Stimulated activated CD4-positive, alpha-beta T cell treated with anti-CD3 and anti-CD28 coated beads, TNF-alpha, amount 100 ng/mL, for 48 hours (primary cell): ENCODE measurements at regions not wholly inside any gene's neighbourhood (a gene's known extent, or its start where the extent isn't known, plus 50 kb on each side); places are given as distances from the start of the nearest gene placed in this dataset.
"Not testable (repeated sequence)": the region's sequence is repeated elsewhere in the genome, so short reads cannot be mapped to it uniquely, and the experiment has no call there.

Experiments used
- DNase-seq, 3 donors: peaks; one replicate each; pipeline ENCODE4 v3.0.0-alpha.2; 2020; ENCODE audit warnings: low read depth in 3 of 3

- no peak for DNase-seq
These were observed 247.4 kb downstream of the ACTR3B start for GRCh38 chr7:153006911-153007310.

GRCh38 chr7:153010416-153010815, 250.9 kb downstream of the ACTR3B start:
- DNase-seq = no peak

- no peak for DNase-seq
These were observed 252.7 kb downstream of the ACTR3B start for GRCh38 chr7:153012203-153012602.

DNA sequence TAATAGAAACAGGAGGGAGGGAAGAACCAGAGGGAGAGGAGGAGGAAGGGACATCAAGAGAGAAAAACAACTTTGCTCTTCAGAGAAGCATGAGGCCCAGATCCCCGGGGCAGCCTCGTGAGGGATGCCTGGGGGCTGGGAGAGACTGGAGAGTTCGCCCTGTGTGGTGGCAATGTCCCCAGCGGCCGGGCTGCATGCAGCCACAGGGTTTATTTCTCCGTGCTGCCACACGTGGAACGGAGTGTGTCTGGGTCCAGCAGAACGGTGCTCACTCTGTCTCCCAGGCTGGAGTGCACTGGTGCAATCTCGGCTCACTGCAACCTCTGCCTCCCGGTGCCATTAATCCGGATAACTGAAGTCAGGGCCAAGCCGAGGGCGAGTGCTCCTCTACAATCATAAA, 257.7 kb downstream of the ACTR3B start:
- no peak for DNase-seq

GRCh38 chr7:153021542-153021941, 262.0 kb downstream of the ACTR3B start:
- DNase-seq = no peak

DNA sequence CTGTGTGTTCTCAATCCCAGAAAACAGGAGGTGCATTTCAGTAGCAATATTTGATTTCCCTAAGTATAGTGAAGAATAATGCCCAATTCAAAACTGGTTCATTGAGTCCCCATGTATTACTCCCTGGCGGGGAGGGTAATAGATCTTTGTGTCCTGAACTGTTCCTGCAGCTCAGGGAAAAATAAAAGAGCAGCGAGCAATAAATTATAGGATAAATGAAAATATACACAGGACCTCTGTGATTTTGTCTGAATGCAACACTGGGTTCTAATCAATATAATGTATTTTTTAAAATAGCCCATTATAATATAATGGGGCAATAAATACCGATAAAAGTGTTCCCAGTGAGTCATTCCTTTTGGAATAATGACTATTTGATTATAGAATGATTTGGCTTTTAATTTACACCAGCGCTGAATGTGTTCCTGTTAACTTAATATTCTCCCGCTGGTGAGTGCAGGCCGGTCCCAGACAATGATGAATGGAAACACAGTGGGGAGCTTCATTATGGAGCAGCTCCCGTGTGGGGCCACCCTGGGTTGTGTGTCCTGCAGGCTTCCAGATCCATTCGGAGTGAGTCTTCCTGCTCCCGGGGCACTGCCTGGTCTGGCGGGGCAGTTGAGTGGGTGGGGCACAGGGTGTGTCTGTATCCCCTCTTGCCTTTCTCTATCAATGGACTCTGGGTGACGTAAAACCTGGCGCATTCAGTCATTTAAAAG, 263.1 kb downstream of the ACTR3B start:
- no peak for DNase-seq

DNA sequence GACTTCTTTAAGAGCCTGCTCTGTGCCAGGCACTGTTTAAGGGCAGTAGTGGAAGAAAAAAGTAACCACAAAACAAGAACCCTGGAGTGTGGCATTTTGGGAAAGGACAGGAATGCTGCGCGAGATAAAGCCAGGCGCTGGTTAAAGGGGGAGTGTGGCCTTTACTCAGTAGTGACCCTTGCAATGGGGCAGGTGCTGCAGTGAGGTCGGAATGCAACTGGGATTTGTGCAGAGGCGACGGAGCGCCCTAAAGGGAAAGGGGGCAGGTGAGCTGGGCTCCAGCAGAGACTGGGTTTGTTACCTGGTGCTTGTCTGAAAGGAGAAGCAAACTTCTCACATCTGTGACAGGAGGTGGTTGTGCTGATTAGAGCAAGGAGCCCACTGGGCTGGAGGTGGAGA, 263.6 kb downstream of the ACTR3B start:
- DNase-seq = no peak

GRCh38 chr7:153027210-153027609, 267.7 kb downstream of the ACTR3B start:
- DNase-seq = no peak

GRCh38 chr7:153027904-153028303, 268.4 kb downstream of the ACTR3B start:
- DNase-seq = no peak

- DNase-seq = no peak
These were observed 271.4 kb downstream of the ACTR3B start for GRCh38 chr7:153030976-153031375.

DNA sequence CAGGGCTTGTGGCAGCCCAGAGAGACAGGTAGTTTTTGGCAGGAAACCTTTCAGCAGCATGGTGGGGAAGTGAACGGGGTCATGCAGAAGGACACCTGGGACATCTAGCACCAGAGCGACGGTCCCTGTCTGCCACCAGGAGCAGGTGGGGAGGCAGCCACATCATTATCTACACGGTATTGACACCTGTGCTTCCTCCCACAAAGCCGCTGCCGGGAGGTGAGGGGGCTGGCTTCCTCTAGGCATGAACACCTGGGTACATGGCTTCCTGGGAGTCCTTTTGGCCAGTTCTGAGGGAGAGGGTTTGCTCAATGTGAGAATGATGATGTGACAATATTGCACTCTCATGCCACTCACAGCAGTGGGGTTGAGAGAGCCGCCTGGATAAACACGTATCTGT, 275.2 kb downstream of the ACTR3B start:
- DNase-seq = no peak

- DNase-seq = no peak
These were observed 277.0 kb downstream of the ACTR3B start for GRCh38 chr7:153036396-153037063.

DNA sequence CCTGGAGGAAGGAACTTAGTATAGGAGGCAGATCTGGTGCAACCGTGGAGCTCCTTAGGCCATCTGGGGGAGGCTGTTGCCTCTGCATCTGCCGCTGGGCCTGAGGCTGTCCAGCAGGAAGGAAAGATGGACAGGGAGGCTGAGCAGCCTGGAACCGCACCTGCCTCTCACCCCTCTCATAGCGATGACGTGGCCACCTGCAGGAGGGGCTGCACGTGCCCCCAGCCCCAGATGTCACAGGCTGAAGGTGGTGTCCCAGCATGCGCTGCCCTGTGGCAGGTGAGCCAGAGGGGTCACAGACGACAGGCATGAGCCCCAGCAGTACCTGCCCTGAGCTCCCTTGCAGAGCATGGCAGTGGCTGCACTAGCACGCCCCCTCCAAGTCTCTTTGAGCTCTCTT, 283.9 kb downstream of the ACTR3B start:
- DNase-seq = no peak

DNA sequence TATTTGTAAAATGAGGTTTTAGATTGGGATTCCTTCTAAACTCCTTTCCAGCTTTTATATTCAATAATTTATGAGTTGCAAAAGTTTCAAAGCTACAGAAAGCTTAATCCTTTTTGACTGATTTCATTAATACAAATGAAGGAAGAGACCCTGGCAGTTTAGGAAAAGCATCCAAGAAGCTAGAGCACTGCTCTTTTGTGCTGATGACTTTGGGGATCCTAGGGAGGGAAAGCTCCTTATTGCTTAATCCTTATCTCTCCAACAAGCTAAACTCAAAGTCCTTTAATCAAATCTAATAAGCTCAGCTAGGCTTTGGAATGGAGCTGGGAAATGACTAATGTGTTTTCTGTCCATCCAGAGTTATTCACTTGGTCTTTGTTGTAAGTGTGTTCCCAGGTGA, 285.4 kb downstream of the ACTR3B start:
- DNase-seq = no peak

DNA sequence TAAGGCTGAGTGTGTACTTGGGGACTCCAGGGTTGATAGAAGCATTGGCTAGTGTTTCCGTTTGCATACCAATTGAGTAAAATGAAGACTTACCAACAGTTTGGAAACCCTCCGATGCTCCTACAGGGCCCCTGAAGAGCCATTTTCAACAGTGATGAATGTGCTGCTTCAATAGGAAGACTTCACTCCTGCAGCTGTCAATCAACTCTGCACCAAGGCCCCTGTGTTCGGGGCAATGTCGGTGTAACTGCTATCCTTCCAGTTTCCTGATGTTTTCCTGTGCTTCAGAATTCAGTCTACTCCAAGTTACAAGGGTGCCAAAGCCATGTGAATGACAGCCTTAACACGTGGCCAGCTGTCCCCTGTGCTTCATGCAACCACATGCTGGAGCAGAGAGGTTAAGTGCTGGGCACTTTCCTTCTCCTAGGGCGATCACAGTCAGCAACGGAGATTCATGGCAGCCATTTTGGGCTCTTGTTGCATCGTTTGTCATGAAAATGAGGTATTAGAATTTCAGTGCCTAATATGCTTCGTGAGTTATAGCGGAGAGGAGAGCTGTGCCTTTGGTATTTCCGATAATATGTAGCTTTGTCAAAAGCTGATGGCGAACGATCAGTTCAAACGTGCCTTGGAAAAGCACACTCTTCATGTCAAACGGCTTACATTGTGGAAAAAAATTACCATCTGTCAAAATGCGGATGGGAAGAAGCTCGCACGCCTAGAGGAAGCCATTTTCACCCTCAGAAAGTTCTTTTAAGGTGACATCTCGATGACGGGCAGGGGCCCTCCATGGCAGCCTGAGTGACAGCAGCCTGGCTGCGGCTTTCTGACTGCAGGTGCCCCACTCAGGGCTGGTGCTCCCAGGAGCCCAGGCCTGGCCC, 287.8 kb downstream of the ACTR3B start:
- no peak for DNase-seq

- DNase-seq = no peak
These were observed 292.7 kb downstream of the ACTR3B start for GRCh38 chr7:153052206-153052605.

- DNase-seq = no peak
These were observed 302.5 kb downstream of the ACTR3B start for GRCh38 chr7:153061910-153062528.

DNA sequence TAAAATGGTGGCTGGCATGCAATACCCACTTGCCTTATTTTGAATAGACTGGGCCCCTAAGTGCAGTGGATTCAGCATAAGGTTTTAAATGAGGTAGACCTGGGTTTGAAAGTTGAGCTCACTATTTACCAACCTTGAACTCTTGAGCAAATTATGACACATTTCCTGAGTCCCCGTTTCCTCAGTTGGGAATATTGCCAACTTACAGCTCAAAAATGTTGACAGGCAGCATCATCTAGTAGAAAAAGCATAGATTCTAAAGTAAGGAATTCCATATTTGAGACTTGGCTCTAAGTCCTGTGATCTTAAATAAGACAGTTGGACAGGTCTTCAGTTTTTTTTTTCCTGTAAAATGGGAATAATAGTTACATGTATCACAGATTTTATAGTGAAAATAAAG, 305.5 kb downstream of the ACTR3B start:
- no peak for DNase-seq

- DNase-seq = no peak
These were observed 307.2 kb downstream of the ACTR3B start for GRCh38 chr7:153066711-153067110.

- DNase-seq = no peak
These were observed 310.6 kb downstream of the ACTR3B start for GRCh38 chr7:153070141-153070540.

DNA sequence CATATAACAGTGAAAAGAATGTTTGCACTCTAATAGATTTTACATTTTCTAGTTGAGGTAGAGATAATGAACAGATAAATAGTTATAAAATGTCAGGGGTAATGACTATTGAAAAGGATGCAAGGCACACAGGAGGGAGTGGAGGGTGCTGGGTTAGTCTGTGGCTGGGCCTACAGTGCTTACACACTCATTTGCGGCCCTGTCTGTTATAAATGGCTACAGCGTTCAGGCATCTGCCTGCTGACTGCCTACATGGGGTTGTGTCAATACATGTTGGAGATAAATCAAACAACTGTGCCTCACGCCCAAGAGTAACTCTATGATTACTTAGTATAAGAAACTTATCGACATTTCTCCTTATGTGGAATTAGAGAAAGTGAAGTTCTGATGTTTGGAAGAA, 313.3 kb downstream of the ACTR3B start:
- DNase-seq = no peak

DNA sequence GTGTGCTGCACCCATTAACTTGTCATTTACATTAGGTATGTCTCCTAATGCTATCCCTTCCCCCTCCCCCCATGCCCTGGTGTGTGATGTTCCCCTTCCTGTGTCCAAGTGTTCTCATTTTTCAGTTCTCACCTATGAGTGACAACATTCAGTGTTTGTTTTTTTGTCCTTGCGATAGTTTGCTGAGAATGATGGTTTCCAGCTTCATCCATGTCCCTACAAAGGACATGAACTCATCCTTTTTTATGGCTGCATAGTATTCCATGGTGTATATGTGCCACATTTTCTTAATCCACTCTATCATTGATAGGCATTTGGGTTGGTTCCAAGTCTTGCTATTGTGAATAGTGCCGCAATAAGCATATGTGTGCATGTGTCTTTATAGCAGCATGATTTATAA, 316.7 kb downstream of the ACTR3B start:
- DNase-seq = not testable (repeated sequence)
